Right lobe of liver (tissue), 4 donors: ENCODE measurements at regions not wholly inside any gene's neighbourhood (a gene's known extent, or its start where the extent isn't known, plus 50 kb on each side); places are given as distances from the start of the nearest gene placed in this dataset.

Source experiments
- POLR2A ChIP-seq: fragments of 450-650 bp; IDR thresholded peaks from one replicate; pipeline ENCODE4 v1.6.1; 2017; ENCODE audit warnings: antibody characterized with exemption, mild to moderate bottlenecking
- TF ChIP-seq, protein P1 (sequence below), 4 donors: fragments of 200-600 bp in 3 of 4; fragments of 450-650 bp in 1 of 4; IDR thresholded peaks; one replicate each; pipeline versions ENCODE4 v1.5.1 to v1.8.0; 2016 to 2022; ENCODE audit warnings: antibody characterized with exemption in 4 of 4, mild to moderate bottlenecking in 2 of 4
- donor health status: DM: no; HTN: no; CAD: no.
- donor health status: DM: no; HTN: no; CAD: no.
- donor health status: DM: no; HTN: yes; CAD: no.

DNA sequence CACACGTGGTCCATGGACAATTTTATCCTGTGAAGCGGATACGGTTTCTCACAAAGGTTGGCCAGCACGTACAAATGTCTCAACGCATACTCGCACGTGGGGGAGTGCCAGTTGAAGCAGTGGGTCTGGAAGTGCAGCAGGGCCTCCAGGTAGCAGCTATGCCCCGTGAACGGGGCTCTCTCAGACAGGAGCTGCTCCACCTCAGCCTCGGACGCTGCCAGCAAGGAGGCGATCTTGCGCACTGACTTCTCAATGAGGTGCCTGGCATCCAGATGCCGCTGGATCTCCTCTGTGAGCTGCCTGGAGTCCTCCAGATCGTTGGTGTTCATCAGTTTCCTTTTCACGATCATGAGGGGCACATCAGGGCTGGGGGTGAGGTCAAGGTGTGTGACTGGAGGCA, 2272.0 kb downstream of the PCDH9 start:
- TF ChIP-seq, protein P1, sequence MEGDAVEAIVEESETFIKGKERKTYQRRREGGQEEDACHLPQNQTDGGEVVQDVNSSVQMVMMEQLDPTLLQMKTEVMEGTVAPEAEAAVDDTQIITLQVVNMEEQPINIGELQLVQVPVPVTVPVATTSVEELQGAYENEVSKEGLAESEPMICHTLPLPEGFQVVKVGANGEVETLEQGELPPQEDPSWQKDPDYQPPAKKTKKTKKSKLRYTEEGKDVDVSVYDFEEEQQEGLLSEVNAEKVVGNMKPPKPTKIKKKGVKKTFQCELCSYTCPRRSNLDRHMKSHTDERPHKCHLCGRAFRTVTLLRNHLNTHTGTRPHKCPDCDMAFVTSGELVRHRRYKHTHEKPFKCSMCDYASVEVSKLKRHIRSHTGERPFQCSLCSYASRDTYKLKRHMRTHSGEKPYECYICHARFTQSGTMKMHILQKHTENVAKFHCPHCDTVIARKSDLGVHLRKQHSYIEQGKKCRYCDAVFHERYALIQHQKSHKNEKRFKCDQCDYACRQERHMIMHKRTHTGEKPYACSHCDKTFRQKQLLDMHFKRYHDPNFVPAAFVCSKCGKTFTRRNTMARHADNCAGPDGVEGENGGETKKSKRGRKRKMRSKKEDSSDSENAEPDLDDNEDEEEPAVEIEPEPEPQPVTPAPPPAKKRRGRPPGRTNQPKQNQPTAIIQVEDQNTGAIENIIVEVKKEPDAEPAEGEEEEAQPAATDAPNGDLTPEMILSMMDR (IDR thresholded peaks at IDR 0.05), result no peak
- TF ChIP-seq POLR2A, result no peak
